SK-N-SH treated with all-trans-retinoic acid at 6 μM for 48 hours (cell line): ENCODE measurements at regions not wholly inside any gene's neighbourhood (a gene's known extent, or its start where the extent isn't known, plus 50 kb on each side); places are given as distances from the start of the nearest gene placed in this dataset.

Experiments
- ATAC-seq: fragments of 200-7000 bp; cut with Tn5 transposase; 3 replicates; pipeline ENCODE4 v1.9.1; 2020; ENCODE audit warnings: mild to moderate bottlenecking, moderate library complexity
- ARNTL ChIP-seq: fragments of 450-650 bp; formaldehyde crosslinking; IDR thresholded peaks from 2 replicates; pipeline ENCODE4 v1.5.0; 2020; ENCODE audit warnings: low read depth, mild to moderate bottlenecking, moderate library complexity, borderline replicate concordance
- BACH2 ChIP-seq: fragments of 250-450 bp; sonication (Bioruptor Pico); IDR thresholded peaks from 2 replicates; pipeline ENCODE4 v1.9.0; 2021; ENCODE audit warnings: mild to moderate bottlenecking, borderline replicate concordance
- CREB5 ChIP-seq: fragments of 250-450 bp; sonication (Bioruptor Pico); IDR thresholded peaks from 2 replicates; pipeline ENCODE4 v1.5.1; 2020; ENCODE audit warnings: low read depth, mild to moderate bottlenecking, moderate library complexity
- CSDC2 ChIP-seq: fragments of 250-450 bp; sonication (Bioruptor Pico); IDR thresholded peaks from 2 replicates; pipeline ENCODE4 v1.5.0; 2020; ENCODE audit warnings: mild to moderate bottlenecking, moderate library complexity
- CSRNP3 ChIP-seq: fragments of 250-450 bp; sonication (Bioruptor Pico); IDR thresholded peaks from 2 replicates; pipeline ENCODE4 v1.5.1; 2021; ENCODE audit warnings: mild to moderate bottlenecking, moderate library complexity
- ESRRG ChIP-seq: fragments of 250-450 bp; sonication (Bioruptor Pico); IDR thresholded peaks from 2 replicates; pipeline ENCODE4 v1.6.1; 2021; ENCODE audit warnings: mild to moderate bottlenecking
- GLIS3 ChIP-seq: fragments of 250-450 bp; sonication (Bioruptor Pico); IDR thresholded peaks from 2 replicates; pipeline ENCODE4 v1.5.0; 2020; ENCODE audit warnings: mild to moderate bottlenecking, moderate library complexity
- ISL1 ChIP-seq: fragments of 250-450 bp; sonication (Bioruptor Pico); IDR thresholded peaks from 2 replicates; pipeline ENCODE4 v2.1.2; 2022; ENCODE audit warnings: mild to moderate bottlenecking, moderate library complexity
- OSR1 ChIP-seq: fragments of 250-450 bp; sonication (Bioruptor Pico); IDR thresholded peaks from 2 replicates; pipeline ENCODE4 v1.8.0; 2022; ENCODE audit warnings: moderate library complexity, mild to moderate bottlenecking, inconsistent platforms
- PATZ1 ChIP-seq: fragments of 250-450 bp; sonication (Bioruptor Pico); IDR thresholded peaks from 2 replicates; pipeline ENCODE4 v1.8.0; 2020; ENCODE audit warnings: mild to moderate bottlenecking, moderate library complexity, borderline replicate concordance
- POU6F1 ChIP-seq: fragments of 250-450 bp; sonication (Bioruptor Pico); IDR thresholded peaks from 2 replicates; pipeline ENCODE4 v1.8.0; 2021; ENCODE audit warnings: low read depth, mild to moderate bottlenecking, moderate library complexity, borderline replicate concordance
- PPARA ChIP-seq: fragments of 250-450 bp; sonication (Bioruptor Pico); IDR thresholded peaks from 2 replicates; pipeline ENCODE4 v1.5.0; 2020; ENCODE audit warnings: mild to moderate bottlenecking, borderline replicate concordance
- RARB ChIP-seq: fragments of 250-450 bp; sonication (Bioruptor Pico); IDR thresholded peaks from 2 replicates; pipeline ENCODE4 v1.8.0; 2021; ENCODE audit warnings: mild to moderate bottlenecking, moderate library complexity
- SNAI2 ChIP-seq: fragments of 250-450 bp; sonication (Bioruptor Pico); IDR thresholded peaks from 2 replicates; pipeline ENCODE4 v1.5.0; 2020; ENCODE audit warnings: mild to moderate bottlenecking, moderate library complexity
- TCF4 ChIP-seq: fragments of 250-450 bp; sonication (Bioruptor Pico); IDR thresholded peaks from 2 replicates; pipeline ENCODE4 v1.8.0; 2021; ENCODE audit warnings: mild to moderate bottlenecking, moderate library complexity, borderline replicate concordance
- TOX ChIP-seq: fragments of 250-450 bp; sonication (Bioruptor Pico); IDR thresholded peaks from 2 replicates; pipeline ENCODE4 v1.8.0; 2021; ENCODE audit warnings: mild to moderate bottlenecking, moderate library complexity, borderline replicate concordance
- TSHZ2 ChIP-seq: fragments of 250-450 bp; sonication (Bioruptor Pico); IDR thresholded peaks from 2 replicates; pipeline ENCODE4 v1.5.0; 2020; ENCODE audit warnings: mild to moderate bottlenecking, moderate library complexity
- ZC3H10 ChIP-seq: fragments of 250-450 bp; sonication (Bioruptor Pico); IDR thresholded peaks from 2 replicates; pipeline ENCODE4 v1.5.1; 2021; ENCODE audit warnings: mild to moderate bottlenecking, moderate library complexity
- ZFP3 ChIP-seq: fragments of 250-450 bp; sonication (Bioruptor Pico); IDR thresholded peaks from 2 replicates; pipeline ENCODE4 v1.5.0; 2020; ENCODE audit warnings: mild to moderate bottlenecking, moderate library complexity
- ZFP30 ChIP-seq: fragments of 450-650 bp; formaldehyde crosslinking; IDR thresholded peaks from 2 replicates; pipeline ENCODE4 v1.5.0; 2022; ENCODE audit warnings: mild to moderate bottlenecking, moderate library complexity
- ZNF565 ChIP-seq: fragments of 450-650 bp; formaldehyde crosslinking; conservative IDR thresholded peaks from 2 replicates; pipeline ENCODE4 v1.5.0; 2020; ENCODE audit warnings: low read depth, mild to moderate bottlenecking, moderate library complexity
- ZNF70 ChIP-seq: fragments of 450-650 bp; formaldehyde crosslinking; IDR thresholded peaks from 2 replicates; pipeline ENCODE4 v1.5.0; 2020; ENCODE audit warnings: mild to moderate bottlenecking, moderate library complexity
- ZNF8 ChIP-seq: fragments of 450-650 bp; formaldehyde crosslinking; IDR thresholded peaks from 2 replicates; pipeline ENCODE4 v1.5.0; 2020; ENCODE audit warnings: mild to moderate bottlenecking, moderate library complexity

- no peak for TF ChIP-seq TOX (CRISPR knock-in tag)
- TF ChIP-seq ZNF70 = no peak
- TF ChIP-seq CSRNP3 (CRISPR knock-in tag) = no peak
- no peak for TF ChIP-seq ISL1
- TF ChIP-seq ARNTL (CRISPR knock-in tag) = no peak
- TF ChIP-seq GLIS3 (CRISPR knock-in tag) = no peak
- TF ChIP-seq ZFP3 = no peak
- TF ChIP-seq ESRRG (CRISPR knock-in tag) = no peak
- no peak for TF ChIP-seq PPARA
- TF ChIP-seq SNAI2 (CRISPR knock-in tag) = no peak
- TF ChIP-seq BACH2 (CRISPR knock-in tag) = no peak
- no peak for TF ChIP-seq OSR1 (CRISPR knock-in tag)
- TF ChIP-seq ZC3H10 (CRISPR knock-in tag) = no peak
- TF ChIP-seq RARB (CRISPR knock-in tag) = no peak
- TF ChIP-seq TCF4 (CRISPR knock-in tag) = no peak
- no peak for TF ChIP-seq ZNF8 (CRISPR knock-in tag)
- TF ChIP-seq, all 23 proteins: peak for 0
- no peak for ATAC-seq
Measured at GRCh38 chr6:56733211-56733697, 90.6 kb upstream of the DST start.

- ATAC-seq = no peak
- no peak for TF ChIP-seq ZFP3
- no peak for TF ChIP-seq TSHZ2 (CRISPR knock-in tag)
- no peak for TF ChIP-seq ISL1
- no peak for TF ChIP-seq POU6F1 (CRISPR knock-in tag)
- no peak for TF ChIP-seq ZNF70
- TF ChIP-seq ZFP30 (CRISPR knock-in tag) = no peak
- TF ChIP-seq TOX (CRISPR knock-in tag) = no peak
- no peak for TF ChIP-seq ZNF8 (CRISPR knock-in tag)
- TF ChIP-seq ZC3H10 (CRISPR knock-in tag) = no peak
- no peak for TF ChIP-seq RARB (CRISPR knock-in tag)
- TF ChIP-seq CSDC2 = no peak
- no peak for TF ChIP-seq BACH2 (CRISPR knock-in tag)
- no peak for TF ChIP-seq CREB5 (CRISPR knock-in tag)
- no peak for TF ChIP-seq ZNF565 (CRISPR knock-in tag)
- no peak for TF ChIP-seq ESRRG (CRISPR knock-in tag)
- TF ChIP-seq SNAI2 (CRISPR knock-in tag) = no peak
- no peak for TF ChIP-seq GLIS3 (CRISPR knock-in tag)
- TF ChIP-seq TCF4 (CRISPR knock-in tag) = no peak
Measured at GRCh38 chr6:56732517-56732916, 89.8 kb upstream of the DST start.

- ATAC-seq = peak; percentile 83
- TF ChIP-seq ISL1 (peak; percentile 72), PATZ1 (CRISPR knock-in tag) (no peak)
Measured at GRCh38 chr6:56730663-56731529, 88.2 kb upstream of the DST start.
